ENCODE measurements at regions not wholly inside any gene's neighbourhood (a gene's known extent, or its start where the extent isn't known, plus 50 kb on each side); places are given as distances from the start of the nearest gene placed in this dataset.

- TF ChIP-seq CTCF (IDR thresholded peaks at IDR 0.05), result no peak
- no peak for TF ChIP-seq POLR2A (IDR thresholded peaks at IDR 0.05)
Measured at GRCh38 chr10:61278556-61278955, 174.6 kb downstream of the TMEM26 start.

Data from uterus (tissue), 2 donors.